ENCODE measurements at regions not wholly inside any gene's neighbourhood (a gene's known extent, or its start where the extent isn't known, plus 50 kb on each side); places are given as distances from the start of the nearest gene placed in this dataset.

- no peak for DNase-seq
These were observed 83.0 kb upstream of the ADRA2C start for GRCh38 chr4:3683077-3683743.

GRCh38 chr4:3682236-3683076, 83.7 kb upstream of the ADRA2C start:
- no peak for DNase-seq

GRCh38 chr4:3681191-3681590, 85.0 kb upstream of the ADRA2C start:
- DNase-seq: no peak

GRCh38 chr4:3680656-3681055, 85.5 kb upstream of the ADRA2C start:
- DNase-seq: no peak

GRCh38 chr4:3679851-3680311, 86.3 kb upstream of the ADRA2C start:
- no peak for DNase-seq

GRCh38 chr4:3679071-3679825, 86.9 kb upstream of the ADRA2C start:
- DNase-seq: no peak

- DNase-seq: no peak
These were observed 88.5 kb upstream of the ADRA2C start for GRCh38 chr4:3677748-3678070.

- DNase-seq: no peak
These were observed 89.1 kb upstream of the ADRA2C start for GRCh38 chr4:3676907-3677747.

GRCh38 chr4:3676196-3676595, 90.0 kb upstream of the ADRA2C start:
- DNase-seq: no peak

GRCh38 chr4:3675251-3676115, 90.7 kb upstream of the ADRA2C start:
- DNase-seq: no peak

GRCh38 chr4:3674479-3674851, 91.7 kb upstream of the ADRA2C start:
- no peak for DNase-seq

GRCh38 chr4:3673716-3674478, 92.3 kb upstream of the ADRA2C start:
- DNase-seq: no peak

- no peak for DNase-seq
These were observed 93.0 kb upstream of the ADRA2C start for GRCh38 chr4:3673176-3673575.

- no peak for DNase-seq
These were observed 93.7 kb upstream of the ADRA2C start for GRCh38 chr4:3672465-3672831.

- DNase-seq: no peak
These were observed 94.4 kb upstream of the ADRA2C start for GRCh38 chr4:3671571-3672464.

GRCh38 chr4:3670521-3671519, 95.4 kb upstream of the ADRA2C start:
- DNase-seq: no peak

GRCh38 chr4:3669553-3669949, 96.6 kb upstream of the ADRA2C start:
- no peak for DNase-seq

GRCh38 chr4:3668825-3669552, 97.2 kb upstream of the ADRA2C start:
- no peak for DNase-seq
